Omental fat pad (tissue), 3 donors: ENCODE measurements at regions not wholly inside any gene's neighbourhood (a gene's known extent, or its start where the extent isn't known, plus 50 kb on each side); places are given as distances from the start of the nearest gene placed in this dataset.

Experiments used
- ATAC-seq: fragments of 150-250 bp; one replicate; pipeline ENCODE4 v1.9.1; 2016; ENCODE audit warnings: mild to moderate bottlenecking, moderate library complexity; ENCODE audit not compliant: low FRiP score
- DNase-seq: peaks from one replicate; pipeline ENCODE4 v3.0.0-alpha.2; 2019; ENCODE audit warnings: low spot score
- CTCF ChIP-seq, 3 donors: fragments of 450-650 bp; IDR thresholded peaks; one replicate each; pipeline ENCODE4 v1.5.1; 2016 to 2017; ENCODE audit warnings: antibody characterized with exemption in 3 of 3, mild to moderate bottlenecking in 3 of 3, moderate library complexity in 2 of 3

- ATAC-seq: no peak
Measured at GRCh38 chr5:67673618-67674017, 477.0 kb upstream of the CD180 start.

GRCh38 chr5:67673180-67673579 lies 476.6 kb upstream of the CD180 start:
- DNase-seq (no peak), ATAC-seq (no peak)
- TF ChIP-seq CTCF (IDR thresholded peaks at IDR 0.05): no peak

More at GRCh38 chr5:67673618-67674017, 477.0 kb upstream of the CD180 start:
- no peak for TF ChIP-seq CTCF (IDR thresholded peaks at IDR 0.05)
- DNase-seq: no peak

- DNase-seq (no peak), ATAC-seq (no peak)
- no peak for TF ChIP-seq CTCF (IDR thresholded peaks at IDR 0.05)
Measured at GRCh38 chr5:67672636-67673035, 476.0 kb upstream of the CD180 start.

- ATAC-seq: no peak
- DNase-seq: no peak
- TF ChIP-seq CTCF (IDR thresholded peaks at IDR 0.05): no peak
Measured at GRCh38 chr5:67669916-67670315, 473.3 kb upstream of the CD180 start.

GRCh38 chr5:67660149-67660548 lies 463.6 kb upstream of the CD180 start:
- DNase-seq: no peak
- ATAC-seq: no peak
- no peak for TF ChIP-seq CTCF (IDR thresholded peaks at IDR 0.05)

- no peak for TF ChIP-seq CTCF (IDR thresholded peaks at IDR 0.05)
- DNase-seq (no peak), ATAC-seq (no peak)
Measured at GRCh38 chr5:67659288-67659687, 462.7 kb upstream of the CD180 start.

GRCh38 chr5:67657055-67657454 lies 460.5 kb upstream of the CD180 start:
- no peak for TF ChIP-seq CTCF (IDR thresholded peaks at IDR 0.05)
- ATAC-seq: no peak
- no peak for DNase-seq
